CD4-positive, alpha-beta T cell treated with Interleukin-6 for 4 hours (primary cell): ENCODE measurements at regions not wholly inside any gene's neighbourhood (a gene's known extent, or its start where the extent isn't known, plus 50 kb on each side); places are given as distances from the start of the nearest gene placed in this dataset.

Experiments used
- DNase-seq: peaks from one replicate; pipeline ENCODE4 v3.0.0-alpha.2; 2020; ENCODE audit warnings: mixed read lengths

DNA sequence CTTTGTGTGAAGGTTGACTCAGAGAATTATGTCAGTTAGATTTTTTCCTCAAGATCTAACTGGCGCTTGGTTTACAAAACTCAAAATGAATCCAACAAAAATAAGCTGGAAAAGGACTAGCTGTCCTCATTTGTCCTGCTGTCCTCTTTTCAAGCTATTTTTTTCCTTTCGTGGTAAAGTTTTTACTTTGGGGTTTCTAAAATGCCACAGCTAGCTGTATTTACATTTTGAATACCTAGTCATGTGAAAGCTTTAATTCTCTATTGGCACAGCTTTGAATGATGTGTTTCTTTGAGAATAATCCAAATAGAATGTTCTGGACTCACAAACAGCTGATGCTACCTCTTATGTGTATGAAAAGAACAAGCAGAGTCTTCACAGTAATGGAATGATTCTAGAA lies 673.6 kb upstream of the NR5A2 start:
- DNase-seq: no peak

DNA sequence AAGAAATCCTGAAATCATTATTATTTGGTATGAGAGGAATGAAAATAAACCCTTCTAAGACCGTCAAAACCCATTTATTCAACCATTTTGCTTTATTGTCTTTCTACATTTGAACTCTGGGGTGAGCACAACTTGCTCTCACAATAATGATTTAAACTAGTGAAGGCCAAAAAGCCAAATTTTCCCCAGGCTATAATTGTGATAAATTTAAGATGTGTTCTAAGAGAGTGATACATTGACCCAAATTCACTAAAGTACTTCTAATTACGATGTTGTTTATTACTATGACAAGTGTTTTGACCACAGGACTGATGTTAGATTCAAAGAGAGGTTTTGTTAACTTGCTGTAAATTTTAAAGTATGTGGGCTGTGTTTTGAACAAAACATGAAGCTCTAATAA lies 670.9 kb upstream of the NR5A2 start:
- no peak for DNase-seq

GRCh38 chr1:199357599-199357998 lies 669.9 kb upstream of the NR5A2 start:
- no peak for DNase-seq

- DNase-seq: no peak
These were observed 664.5 kb upstream of the NR5A2 start for GRCh38 chr1:199362996-199363395.

- no peak for DNase-seq
These were observed 654.4 kb upstream of the NR5A2 start for GRCh38 chr1:199373139-199373538.

DNA sequence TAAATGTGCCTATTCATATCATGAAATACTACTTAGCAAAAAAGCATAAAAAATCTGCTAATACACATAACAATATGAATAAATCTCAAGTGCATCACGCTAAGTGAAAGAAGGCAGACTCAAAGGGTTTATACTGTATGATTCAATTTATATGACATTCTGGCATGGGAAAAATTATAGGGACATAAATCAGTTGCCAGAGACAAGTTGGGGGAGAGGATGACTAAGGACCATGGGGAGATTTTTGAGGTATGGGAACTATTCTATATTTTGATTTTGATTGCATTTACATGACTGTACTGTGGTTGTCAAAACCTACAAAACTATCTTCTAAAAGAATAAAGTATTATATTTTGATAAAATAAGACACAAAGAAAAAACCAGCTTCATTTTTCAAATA lies 650.3 kb upstream of the NR5A2 start:
- no peak for DNase-seq

GRCh38 chr1:199383793-199384192 lies 643.7 kb upstream of the NR5A2 start:
- no peak for DNase-seq

GRCh38 chr1:199394856-199395255 lies 632.7 kb upstream of the NR5A2 start:
- DNase-seq: no peak

GRCh38 chr1:199396456-199396855 lies 631.1 kb upstream of the NR5A2 start:
- no peak for DNase-seq

GRCh38 chr1:199399996-199400724 lies 627.4 kb upstream of the NR5A2 start:
- DNase-seq: no peak

DNA sequence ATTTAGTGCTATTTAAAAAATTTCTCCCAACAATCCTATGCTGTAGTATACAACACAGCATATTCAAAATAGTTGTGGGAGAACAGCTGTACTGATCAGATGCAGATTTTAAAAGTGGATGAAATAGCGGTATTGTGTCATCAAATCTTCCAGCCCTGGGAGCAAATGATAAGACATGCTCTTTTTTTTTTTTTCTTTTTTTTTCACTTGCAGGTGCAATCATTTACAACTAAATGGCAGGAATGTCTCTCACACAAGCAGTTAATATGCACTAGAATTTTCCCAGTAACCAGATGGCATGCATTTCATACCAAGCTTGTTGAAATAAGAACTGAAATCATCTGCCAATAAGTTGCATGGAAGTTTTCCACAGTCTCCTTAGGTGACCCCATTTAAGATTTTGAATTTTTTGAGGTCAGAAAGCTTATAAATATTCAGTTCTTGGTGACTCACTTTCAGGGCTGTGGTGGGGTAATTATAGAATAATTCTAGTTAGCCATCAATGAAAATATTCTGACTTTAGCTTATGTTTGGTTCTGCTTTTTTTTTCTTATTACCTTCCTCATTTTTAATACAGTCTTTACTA lies 623.9 kb upstream of the NR5A2 start:
- no peak for DNase-seq

- DNase-seq: no peak
These were observed 623.3 kb upstream of the NR5A2 start for GRCh38 chr1:199404191-199404590.

- DNase-seq: no peak
These were observed 622.5 kb upstream of the NR5A2 start for GRCh38 chr1:199404976-199405375.

DNA sequence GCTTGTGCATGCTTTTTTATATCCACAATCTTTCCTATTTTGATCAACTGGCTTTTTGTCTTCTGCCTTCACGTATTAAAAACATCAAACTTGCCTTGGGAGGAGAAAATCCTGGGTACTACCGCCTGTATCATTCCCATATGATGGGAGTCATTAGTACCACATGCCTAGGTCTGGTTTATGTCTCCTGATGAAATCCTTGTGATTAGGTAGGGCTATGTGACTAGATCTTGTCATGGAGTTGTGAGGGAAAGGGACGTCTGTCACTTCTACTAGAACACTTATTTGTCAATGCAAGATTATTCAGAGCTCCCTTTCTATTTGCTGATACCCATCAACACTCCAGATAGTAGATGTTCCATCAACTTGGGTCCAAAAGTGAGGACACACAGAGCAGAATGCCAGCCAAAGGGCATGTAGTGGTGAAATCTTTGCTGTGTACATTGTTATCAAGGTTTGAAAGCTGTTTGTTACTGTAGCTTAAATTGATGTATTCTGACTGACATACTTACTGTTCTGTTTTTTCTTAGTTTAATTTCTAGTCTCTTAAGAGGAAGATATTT lies 621.8 kb upstream of the NR5A2 start:
- DNase-seq: no peak

DNA sequence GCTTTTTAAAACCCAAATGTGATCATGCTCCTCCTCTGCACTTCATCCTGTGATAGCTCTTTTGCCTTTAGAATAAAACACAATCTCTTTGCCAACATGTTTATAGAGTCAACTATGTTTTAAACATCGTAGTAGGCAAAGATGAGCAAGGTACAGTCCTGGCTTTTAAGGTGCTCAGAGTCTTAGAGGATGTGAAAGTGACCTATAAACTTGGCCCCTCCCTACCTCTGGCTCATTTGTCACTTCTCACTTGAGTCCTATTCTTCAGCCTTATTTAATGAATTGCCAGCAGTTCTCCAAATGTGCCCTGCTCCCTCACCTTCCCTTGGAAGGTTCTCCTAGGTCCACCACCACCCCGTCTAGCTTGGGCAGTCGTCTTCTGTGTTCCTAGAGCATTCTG lies 617.0 kb upstream of the NR5A2 start:
- DNase-seq: no peak

GRCh38 chr1:199411506-199411905 lies 616.0 kb upstream of the NR5A2 start:
- no peak for DNase-seq

GRCh38 chr1:199422206-199422605 lies 605.3 kb upstream of the NR5A2 start:
- DNase-seq: no peak

DNA sequence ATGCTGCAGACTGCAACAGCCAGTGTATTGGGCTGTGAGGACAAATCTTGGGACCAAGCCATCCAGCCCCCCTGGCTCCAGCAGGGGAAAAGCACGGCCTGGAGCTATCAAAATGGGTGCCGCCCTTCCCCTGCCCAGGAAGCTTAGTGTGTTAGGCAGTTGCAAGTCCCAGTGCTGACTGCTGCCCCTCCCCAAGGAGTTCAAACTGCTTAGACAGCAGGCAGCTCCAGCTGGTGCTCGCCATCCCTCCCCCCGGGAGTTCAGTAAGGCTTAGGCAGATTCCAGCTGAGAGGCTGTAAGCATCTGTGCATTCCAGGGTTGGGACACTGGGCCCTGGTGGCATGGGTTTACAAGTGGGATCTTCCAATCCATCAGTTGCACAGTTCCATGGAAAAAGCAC lies 579.6 kb upstream of the NR5A2 start:
- DNase-seq: no peak

GRCh38 chr1:199448646-199449045 lies 578.9 kb upstream of the NR5A2 start:
- no peak for DNase-seq

- no peak for DNase-seq
These were observed 578.3 kb upstream of the NR5A2 start for GRCh38 chr1:199449221-199449620.

- no peak for DNase-seq
These were observed 577.8 kb upstream of the NR5A2 start for GRCh38 chr1:199449681-199450080.

DNA sequence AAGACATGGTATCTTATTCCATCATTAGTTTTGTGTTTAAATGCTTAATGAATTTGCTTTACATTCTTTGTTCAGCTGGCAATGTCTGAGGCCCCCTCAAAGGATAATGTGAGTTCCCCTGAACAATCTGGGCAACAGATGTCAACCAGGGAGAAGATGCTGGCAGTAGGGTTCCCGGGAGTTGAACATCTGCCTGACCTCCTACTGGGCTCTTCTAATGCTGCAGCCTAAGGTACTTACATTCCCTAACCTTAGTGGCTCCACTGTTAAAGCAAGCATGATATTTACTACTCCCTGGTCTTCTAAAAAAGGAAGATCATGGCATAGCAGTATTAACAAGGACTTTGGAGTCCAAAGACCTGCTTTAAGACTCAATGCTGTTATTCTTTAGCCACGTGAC lies 574.9 kb upstream of the NR5A2 start:
- DNase-seq: no peak

GRCh38 chr1:199453723-199454122 lies 573.8 kb upstream of the NR5A2 start:
- no peak for DNase-seq

GRCh38 chr1:199460933-199461332 lies 566.6 kb upstream of the NR5A2 start:
- no peak for DNase-seq
